ENCODE measurements at regions not wholly inside any gene's neighbourhood (a gene's known extent, or its start where the extent isn't known, plus 50 kb on each side); places are given as distances from the start of the nearest gene placed in this dataset.

DNA sequence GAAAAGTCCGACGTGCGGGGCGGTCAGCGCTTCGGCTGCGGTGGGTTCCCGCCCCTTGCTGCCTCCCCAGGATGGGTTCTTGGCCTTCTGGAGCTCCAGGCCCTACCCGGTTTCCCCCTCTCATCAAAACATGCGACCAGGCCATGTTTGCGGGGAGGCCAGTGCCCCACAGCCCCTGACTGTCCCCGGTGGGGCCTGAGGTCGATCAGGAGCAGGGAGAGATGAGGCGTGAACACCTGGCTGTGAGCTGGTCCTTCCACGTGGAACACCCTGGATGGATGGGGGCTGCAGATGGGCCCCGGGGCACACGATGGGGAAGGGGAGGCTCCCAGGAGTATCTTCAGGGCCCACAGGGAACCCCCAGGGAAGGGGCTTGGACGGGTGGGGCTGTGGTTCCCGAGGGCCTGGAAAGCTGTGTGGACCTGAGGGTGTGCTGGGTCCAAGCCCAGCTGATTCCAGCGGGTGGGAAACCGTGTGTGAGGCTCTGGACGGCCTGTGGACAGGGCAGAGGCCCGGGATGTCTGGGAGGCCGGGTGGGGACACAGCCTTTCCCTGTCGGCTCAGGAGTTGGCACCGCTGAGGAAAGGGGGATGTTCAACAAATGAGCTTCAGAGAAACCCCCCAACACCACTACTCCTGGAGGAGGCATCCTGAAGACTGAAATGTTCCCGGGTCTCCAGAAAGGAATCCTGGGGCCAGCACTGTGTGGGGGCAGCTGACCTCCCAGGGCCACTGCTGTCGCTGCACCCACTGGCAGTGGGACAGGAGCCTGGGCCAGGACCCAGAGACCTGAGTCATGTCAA is 187.0 kb upstream of the C14orf180 start:
- in situ Hi-C loops (cut with MboI; ENCODE audit: low sequenced_read_pairs, unreplicated experiment) = no loop called here
- no peak for TF ChIP-seq CTCF (IDR thresholded peaks at IDR 0.05; ENCODE audit: borderline replicate concordance, control extremely low read depth, extremely low read depth, insufficient read depth, missing control alignments)

DNA sequence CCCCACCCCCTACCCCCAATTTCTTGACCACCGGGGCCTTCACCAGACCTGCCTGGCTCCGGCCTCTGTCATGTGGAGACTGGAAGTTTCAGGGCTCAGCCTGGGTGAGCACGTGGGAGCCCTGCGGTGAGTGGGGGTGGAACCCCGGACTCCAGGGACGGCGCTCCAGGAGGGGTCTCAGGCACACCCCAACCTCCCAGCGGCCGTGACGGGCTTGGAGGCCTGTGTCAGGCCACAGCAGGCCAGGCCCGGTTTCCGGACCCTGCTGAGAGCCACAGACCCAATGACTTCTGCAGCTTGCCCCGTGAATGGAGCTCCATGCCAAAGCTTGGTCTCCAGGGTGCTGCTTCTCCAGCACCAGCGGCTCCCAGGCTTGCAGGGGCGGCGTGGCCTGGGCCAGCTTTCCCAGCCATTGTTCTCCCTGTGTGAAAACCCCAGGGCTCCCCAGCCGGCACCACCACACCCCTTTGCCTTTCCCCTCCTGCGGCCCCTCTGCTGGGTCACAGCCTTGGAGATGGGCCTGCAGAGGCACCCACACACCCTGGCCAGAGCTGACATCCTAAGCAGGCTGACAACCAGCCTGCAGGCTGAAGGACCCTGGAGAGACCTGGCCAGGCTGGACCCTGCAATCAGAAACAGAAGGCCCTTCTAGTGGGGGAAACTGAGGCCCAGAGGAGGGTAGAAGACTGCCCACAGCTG is 186.2 kb upstream of the C14orf180 start:
- in situ Hi-C loops (cut with MboI; ENCODE audit: low sequenced_read_pairs, unreplicated experiment) = no loop called here
- DNase-seq (ENCODE audit: low spot score) = peak; percentile 30
- no peak for TF ChIP-seq CTCF (IDR thresholded peaks at IDR 0.05; ENCODE audit: borderline replicate concordance, control extremely low read depth, extremely low read depth, insufficient read depth, missing control alignments)

More for the DNA sequence above, 187.0 kb upstream of the C14orf180 start:
- peak; percentile 32 for DNase-seq (ENCODE audit: low spot score)

DNA sequence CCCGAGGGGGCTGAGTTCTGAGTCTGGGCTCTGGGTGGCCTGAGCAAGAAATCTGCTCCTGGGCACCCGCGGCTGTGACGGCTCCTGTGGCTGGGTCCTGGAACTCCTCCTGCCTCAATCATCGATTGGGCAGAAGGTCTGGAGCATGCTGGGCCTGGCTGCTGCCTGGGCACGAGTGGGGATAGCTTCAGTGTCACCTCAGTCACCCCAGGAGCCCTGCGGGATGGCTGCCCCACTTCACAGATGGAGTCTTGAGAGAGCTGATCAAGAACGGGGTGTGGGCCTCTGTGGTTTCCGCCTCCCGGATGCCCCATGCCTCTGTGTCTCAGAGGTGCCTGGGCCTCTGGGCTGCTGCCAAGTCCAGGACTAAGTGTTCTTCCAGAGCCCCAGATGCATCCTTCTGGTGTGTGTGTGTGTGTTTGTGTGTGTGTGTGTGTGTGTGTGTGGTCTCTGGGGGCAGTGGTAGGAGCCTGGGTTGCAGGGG is 185.6 kb upstream of the C14orf180 start:
- DNase-seq (ENCODE audit: low spot score) = peak; percentile 39
- no peak for TF ChIP-seq CTCF (IDR thresholded peaks at IDR 0.05; ENCODE audit: borderline replicate concordance, control extremely low read depth, extremely low read depth, insufficient read depth, missing control alignments)
- in situ Hi-C loops (cut with MboI; ENCODE audit: low sequenced_read_pairs, unreplicated experiment) = no loop called here

DNA sequence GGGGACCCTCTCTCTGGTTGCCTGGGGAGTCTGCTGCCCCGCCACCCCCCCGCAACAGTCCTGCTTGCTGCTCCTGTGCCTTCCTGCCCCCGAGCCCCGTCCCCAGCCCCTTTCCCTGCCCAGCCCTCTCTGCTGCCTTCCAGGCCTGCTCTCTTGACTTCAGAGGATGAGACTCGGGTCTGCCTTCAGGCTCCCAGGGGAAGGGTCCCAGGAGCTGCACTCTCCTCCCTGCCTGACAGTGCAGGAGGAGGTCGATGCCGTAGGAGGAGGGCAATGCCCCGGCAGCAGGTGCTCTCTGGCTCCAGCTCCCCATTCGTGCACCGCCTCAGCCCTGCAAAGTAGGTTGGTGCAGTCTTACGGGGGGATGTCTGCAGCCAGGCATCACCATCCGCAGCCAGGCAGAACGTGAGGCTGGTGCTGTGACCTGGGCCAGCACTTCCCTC is 185.1 kb upstream of the C14orf180 start:
- peak; percentile 29 for DNase-seq (ENCODE audit: low spot score)
- in situ Hi-C loops (cut with MboI; ENCODE audit: low sequenced_read_pairs, unreplicated experiment) = no loop called here

GRCh38 chr14:104395276-104395675 is 184.3 kb upstream of the C14orf180 start:
- DNase-seq (ENCODE audit: low spot score) = peak; percentile 11
- in situ Hi-C loops (cut with MboI; ENCODE audit: low sequenced_read_pairs, unreplicated experiment) = no loop called here

More for the DNA sequence above, 185.1 kb upstream of the C14orf180 start:
- TF ChIP-seq CTCF (IDR thresholded peaks at IDR 0.05; ENCODE audit: borderline replicate concordance, control extremely low read depth, extremely low read depth, insufficient read depth, missing control alignments) = no peak

More at GRCh38 chr14:104395276-104395675, 184.3 kb upstream of the C14orf180 start:
- TF ChIP-seq CTCF (IDR thresholded peaks at IDR 0.05; ENCODE audit: borderline replicate concordance, control extremely low read depth, extremely low read depth, insufficient read depth, missing control alignments) = no peak
